H1 (cell line): ENCODE measurements at regions not wholly inside any gene's neighbourhood (a gene's known extent, or its start where the extent isn't known, plus 50 kb on each side); places are given as distances from the start of the nearest gene placed in this dataset.

Experiments used
- CTCF ChIA-PET: fragments of 300-600 bp; sonication (Branson Sonifier 250); formaldehyde crosslinking; loops from one replicate; lab custom pipeline; 2021; ENCODE audit not compliant: partially characterized antibody; lab: Charles Lee
- POLR2A ChIA-PET: fragments of 300-600 bp; sonication (Branson Sonifier 250); formaldehyde crosslinking; loops from one replicate; lab custom pipeline; 2021; ENCODE audit warnings: inconsistent platforms; ENCODE audit not compliant: partially characterized antibody; lab: Charles Lee
- DNase-seq, 2 experiments: peaks; one replicate each; pipeline versions ENCODE4 v3.0.0 to v3.0.0-alpha.2; 2010 to 2022; ENCODE audit warnings: low spot score in 2 of 2, low read depth in 1 of 2, mixed read lengths in 1 of 2
- FAIRE-seq: peaks from 2 replicates; lab custom pipeline; 2011; peaks lifted over from hg19 to GRCh38; lab: Jason Lieb, UNC
- H2AFZ ChIP-seq: 2 replicates; pipeline ENCODE4 v1.8.1; 2012; ENCODE audit warnings: low read length, inconsistent platforms
- H2AK5ac ChIP-seq: 2 replicates; pipeline ENCODE4 v1.6.1; 2013; ENCODE audit warnings: low read depth, low read length
- H2BK120ac ChIP-seq: replicated peaks from 2 replicates; pipeline ENCODE3; 2013; ENCODE audit warnings: low read depth, low read length, inconsistent platforms
- H2BK12ac ChIP-seq: 2 replicates; pipeline ENCODE4 v1.6.1; 2013; ENCODE audit warnings: low read depth, low read length
- H2BK15ac ChIP-seq: 2 replicates; pipeline ENCODE4 v1.6.1; 2013; ENCODE audit warnings: low read length
- H2BK20ac ChIP-seq: 2 replicates; pipeline ENCODE4 v1.6.1; 2013; ENCODE audit warnings: low read length
- H2BK5ac ChIP-seq: 2 replicates; pipeline ENCODE4 v1.6.1; 2013; ENCODE audit warnings: low read depth, low read length
- H3K14ac ChIP-seq: 2 replicates; pipeline ENCODE4 v1.6.1; 2013; ENCODE audit warnings: inconsistent platforms; ENCODE audit not compliant: insufficient read length
- H3K18ac ChIP-seq: 2 replicates; pipeline ENCODE4 v1.6.1; 2013; ENCODE audit warnings: low read length; ENCODE audit errors: extremely low read depth
- H3K23ac ChIP-seq: 2 replicates; pipeline ENCODE4 v1.6.1; 2013; ENCODE audit warnings: inconsistent platforms; ENCODE audit not compliant: insufficient read length
- H3K23me2 ChIP-seq: 2 replicates; pipeline ENCODE4 v1.6.1; 2013; ENCODE audit warnings: low read depth, low read length
- H3K27ac ChIP-seq: 2 replicates; pipeline ENCODE4 v1.6.1; 2011; ENCODE audit warnings: low read depth, low read length, inconsistent platforms
- H3K27me3 ChIP-seq, 4 experiments: replicated peaks in 1 of 4; 1 replicate in 1 of 4; 2 replicates in 3 of 4; pipeline versions ENCODE4 v1.6.1 to v1.8.1; 2011 to 2013; ENCODE audit warnings: low read length in 3 of 4, mild to moderate bottlenecking in 3 of 4, inconsistent platforms in 2 of 4, mixed read lengths in 2 of 4, moderate library complexity in 1 of 4; ENCODE audit not compliant: control insufficient read depth in 3 of 4, insufficient read depth in 3 of 4; ENCODE audit errors: extremely low read depth in 1 of 4
- H3K36me3 ChIP-seq, 4 experiments: 2 replicates each; pipeline versions ENCODE4 v1.6.1 to v1.8.1; 2011 to 2013; ENCODE audit warnings: mild to moderate bottlenecking in 4 of 4, low read length in 3 of 4, moderate library complexity in 2 of 4, control low read depth in 1 of 4, inconsistent platforms in 1 of 4; ENCODE audit not compliant: insufficient read depth in 4 of 4, control insufficient read depth in 2 of 4
- H3K4ac ChIP-seq: replicated peaks from 2 replicates; pipeline ENCODE3; 2013; ENCODE audit warnings: low read length, low read depth, mixed read lengths, inconsistent platforms; ENCODE audit not compliant: insufficient read length
- H3K4me1 ChIP-seq, 4 experiments: replicated peaks in 1 of 4; 1 replicate in 1 of 4; 2 replicates in 3 of 4; pipeline versions ENCODE4 v1.6.1 to v1.8.1; 2011 to 2013; ENCODE audit warnings: low read length in 3 of 4, inconsistent platforms in 2 of 4, mixed read lengths in 1 of 4; ENCODE audit not compliant: insufficient read depth in 4 of 4, control insufficient read depth in 3 of 4
- H3K4me2 ChIP-seq, 2 experiments: 2 replicates each; pipeline versions ENCODE4 v1.6.1 to v1.8.1; 2011 to 2013; ENCODE audit warnings: low read depth in 2 of 2, low read length in 2 of 2, control low read depth in 1 of 2, inconsistent platforms in 1 of 2, mild to moderate bottlenecking in 1 of 2; ENCODE audit not compliant: insufficient read depth in 1 of 2
- H3K4me3 ChIP-seq, 4 experiments: fragments of 200-600, 300-600 bp in 1 of 4; sonication (generic), shearing (Covaris generic), sonication (Bioruptor Twin) in 1 of 4; 2 replicates each; pipeline versions ENCODE4 v1.5.1 to v1.8.1; 2011 to 2016; ENCODE audit warnings: low read length in 4 of 4, low read depth in 3 of 4, control low read depth in 2 of 4, inconsistent platforms in 2 of 4, mild to moderate bottlenecking in 2 of 4, mixed read lengths in 1 of 4, moderate library complexity in 1 of 4; ENCODE audit not compliant: insufficient read depth in 2 of 4; ENCODE audit errors: extremely low read depth in 1 of 4
- H3K56ac ChIP-seq: replicated peaks from 2 replicates; pipeline ENCODE3; 2013; ENCODE audit warnings: low read depth, mild to moderate bottlenecking, mixed read lengths, low read length, inconsistent platforms; ENCODE audit not compliant: insufficient read length
- H3K79me1 ChIP-seq: 2 replicates; pipeline ENCODE4 v1.6.1; 2013; ENCODE audit warnings: low read depth, low read length, control low read depth
- H3K79me2 ChIP-seq, 2 experiments: 2 replicates each; pipeline versions ENCODE4 v1.6.1 to v1.8.1; 2012 to 2013; ENCODE audit warnings: low read length in 2 of 2, mild to moderate bottlenecking in 2 of 2, inconsistent platforms in 1 of 2; ENCODE audit not compliant: insufficient read depth in 2 of 2, control insufficient read depth in 1 of 2
- H3K9ac ChIP-seq, 4 experiments: replicated peaks in 1 of 4; 1 replicate in 1 of 4; 2 replicates in 3 of 4; pipeline versions ENCODE4 v1.6.1 to v1.8.1; 2011 to 2013; ENCODE audit warnings: low read depth in 3 of 4, low read length in 3 of 4, control low read depth in 2 of 4, mild to moderate bottlenecking in 2 of 4, moderate library complexity in 2 of 4, inconsistent platforms in 1 of 4; ENCODE audit errors: extremely low read depth in 1 of 4
- H3K9me3 ChIP-seq, 2 experiments: 2 replicates each; pipeline versions ENCODE4 v1.6.1 to v1.8.1; 2012 to 2013; ENCODE audit warnings: mild to moderate bottlenecking in 2 of 2, moderate library complexity in 2 of 2, control low read depth in 1 of 2, inconsistent platforms in 1 of 2, low read depth in 1 of 2, low read length in 1 of 2, mixed read lengths in 1 of 2; ENCODE audit not compliant: insufficient read depth in 2 of 2
- H4K20me1 ChIP-seq, 2 experiments: replicated peaks in 1 of 2; 2 replicates each; pipeline versions ENCODE3 to v1.8.1; 2011 to 2013; ENCODE audit warnings: inconsistent platforms in 2 of 2, low read length in 2 of 2, mild to moderate bottlenecking in 1 of 2; ENCODE audit not compliant: insufficient read depth in 2 of 2, control insufficient read depth in 1 of 2
- H4K5ac ChIP-seq: 2 replicates; pipeline ENCODE4 v1.6.1; 2013; ENCODE audit warnings: low read length, low read depth, mixed read lengths, inconsistent platforms; ENCODE audit not compliant: insufficient read length
- H4K8ac ChIP-seq: 2 replicates; pipeline ENCODE4 v1.8.0; 2013; ENCODE audit warnings: mild to moderate bottlenecking, moderate library complexity, low read length, inconsistent platforms; ENCODE audit not compliant: insufficient read depth; ENCODE audit errors: extremely low read depth
- H4K91ac ChIP-seq: replicated peaks from 2 replicates; pipeline ENCODE3; 2013; ENCODE audit warnings: low read length, mixed read lengths, inconsistent platforms; ENCODE audit not compliant: insufficient read length
- BCL11A ChIP-seq, 2 experiments: IDR thresholded peaks; one replicate each; pipeline ENCODE4 v1.6.1; 2011; ENCODE audit warnings: low read depth in 2 of 2, low read length in 2 of 2, mild to moderate bottlenecking in 2 of 2
- CREB1 ChIP-seq: IDR thresholded peaks from 2 replicates; pipeline ENCODE4 v1.6.1; 2012; ENCODE audit warnings: inconsistent platforms
- JUN ChIP-seq: IDR thresholded peaks from 2 replicates; pipeline ENCODE4 v1.6.1; 2011; ENCODE audit warnings: low read depth, mild to moderate bottlenecking, improper control_type of control experiment, low read length
- MAFK ChIP-seq: IDR thresholded peaks from 2 replicates; pipeline ENCODE4 v1.6.1; 2012; ENCODE audit warnings: low read depth, mild to moderate bottlenecking, improper control_type of control experiment, low read length
- PHF8 ChIP-seq: fragments of 200-600 bp; sonication (generic); conservative IDR thresholded peaks from 2 replicates; pipeline ENCODE4 v1.7.1; 2012; ENCODE audit warnings: low read depth, mild to moderate bottlenecking, inconsistent platforms, low read length, moderate library complexity
- SP2 ChIP-seq: IDR thresholded peaks from 2 replicates; pipeline ENCODE4 v1.6.1; 2012; ENCODE audit warnings: mild to moderate bottlenecking, low read length, inconsistent platforms
- SRF ChIP-seq: IDR thresholded peaks from 2 replicates; pipeline ENCODE4 v1.6.1; 2011; ENCODE audit warnings: mild to moderate bottlenecking, low read depth, low read length, moderate library complexity
- YY1 ChIP-seq: IDR thresholded peaks from 2 replicates; pipeline ENCODE4 v1.6.1; 2011; ENCODE audit warnings: low read depth, mild to moderate bottlenecking, low read length
- ZNF274 ChIP-seq: IDR thresholded peaks from 2 replicates; pipeline ENCODE4 v1.7.0; 2012; ENCODE audit warnings: low read length, borderline replicate concordance; ENCODE audit errors: extremely low read depth
- WGBS, 2 experiments: shearing (Covaris generic) in 1 of 2; methylation state at CpG; one replicate each; pipeline versions ENCODE4 v1.1.6 to v1.1.7; 2013 to 2015; ENCODE audit warnings: low lambda C conversion rate in 2 of 2, mixed read lengths in 2 of 2, inconsistent platforms in 1 of 2, low coverage in 1 of 2, missing lambda C conversion rate in 1 of 2; ENCODE audit not compliant: insufficient replicate concordance in 2 of 2, insufficient coverage in 1 of 2, insufficient read length in 1 of 2; ENCODE audit errors: extremely low coverage in 1 of 2, missing lambda C conversion rate in 1 of 2; 5-methylcytosine and 5-hydroxymethylcytosine counted together

- FAIRE-seq, result no peak
- no peak overlapping the region for H2BK12ac ChIP-seq
- no peaks in the 10 kb centered on the region for H3K4me1 ChIP-seq
- no peaks in the 10 kb centered on the region for H3K27me3 ChIP-seq
- no peak overlapping the region for H2AK5ac ChIP-seq
- ChIA-PET POLR2A (no interaction called here), CTCF (interaction anchor here (1.9 kb wide), 1 partner anchor 12 kb away, joined by 4 read pairs; no protein-coding TSS in a partner anchor)
- no peaks in the 10 kb centered on the region for H3K79me1 ChIP-seq
- no peak for DNase-seq
- no peak overlapping the region for H2BK5ac ChIP-seq
- no peaks in the 10 kb centered on the region for H3K23me2 ChIP-seq
- H3K23ac ChIP-seq, result no peak overlapping the region
- no peak overlapping the region for H4K91ac ChIP-seq
- H3K4me2 ChIP-seq, result no peak overlapping the region
- H3K56ac ChIP-seq, result no peak overlapping the region
- no peak overlapping the region for H2BK15ac ChIP-seq
- no peak overlapping the region for H4K8ac ChIP-seq
- no peaks in the 10 kb centered on the region for H3K36me3 ChIP-seq
- no peaks in the 10 kb centered on the region for H3K79me2 ChIP-seq
- no peaks in the 10 kb centered on the region for H4K20me1 ChIP-seq
- H3K9ac ChIP-seq, result no peak overlapping the region
- no peak overlapping the region for H4K5ac ChIP-seq
- H3K9me3 ChIP-seq, result no peaks in the 10 kb centered on the region
- H3K4me3 ChIP-seq, result no peak overlapping the region
- WGBS, 2 experiments, result 89% methylated on average over 2 of the region's 2 CpGs; no CpG with 5 or more reads in 1 of the 2 experiments
- H3K14ac ChIP-seq, result no peak overlapping the region
- no peak overlapping the region for H2AFZ ChIP-seq
- H2BK20ac ChIP-seq, result no peak overlapping the region
- H2BK120ac ChIP-seq, result no peak overlapping the region
- no peak overlapping the region for H3K27ac ChIP-seq
- no peak overlapping the region for H3K4ac ChIP-seq
- TF ChIP-seq SP2 (no peak), PHF8 (no peak), MAFK (no peak), CREB1 (no peak), JUN (no peak), ZNF274 (no peak), BCL11A (IDR thresholded peaks at IDR 0.05; ENCODE audit: low read depth in 2 of 2, low read length in 2 of 2) (no peak), SRF (no peak), YY1 (no peak)
- H3K18ac ChIP-seq, result no peak overlapping the region
Observed at GRCh38 chr2:214651451-214651850, 158.0 kb downstream of the BARD1 start.
